HG03196 (cell line): ENCODE measurements at regions not wholly inside any gene's neighbourhood (a gene's known extent, or its start where the extent isn't known, plus 50 kb on each side); places are given as distances from the start of the nearest gene placed in this dataset.

Experiments
- ATAC-seq: cut with Tn5 transposase; IDR thresholded peaks from one replicate; pipeline ENCODE4 v1.9.1; 2021; ENCODE audit not compliant: unreplicated experiment

DNA sequence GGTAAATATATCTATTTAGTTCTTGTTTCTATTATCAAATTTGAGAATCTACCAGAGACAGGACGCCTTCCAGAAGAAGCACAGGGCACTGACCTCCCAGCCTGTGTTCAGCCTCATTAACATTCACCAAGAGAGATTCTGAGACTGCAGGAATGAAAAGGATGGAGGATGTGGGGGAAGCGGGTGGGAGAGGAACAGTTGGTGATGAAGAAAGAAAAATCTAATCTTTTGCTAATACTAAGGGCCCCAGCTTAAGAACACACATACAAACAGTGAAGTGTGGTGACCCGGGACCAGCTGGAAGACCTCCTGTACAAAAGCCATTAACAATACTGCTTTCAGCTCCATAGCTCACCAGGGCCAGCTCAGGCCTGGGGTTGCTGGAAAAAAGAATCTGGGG is 160.5 kb downstream of the NUAK1 start:
- ATAC-seq = no peak

DNA sequence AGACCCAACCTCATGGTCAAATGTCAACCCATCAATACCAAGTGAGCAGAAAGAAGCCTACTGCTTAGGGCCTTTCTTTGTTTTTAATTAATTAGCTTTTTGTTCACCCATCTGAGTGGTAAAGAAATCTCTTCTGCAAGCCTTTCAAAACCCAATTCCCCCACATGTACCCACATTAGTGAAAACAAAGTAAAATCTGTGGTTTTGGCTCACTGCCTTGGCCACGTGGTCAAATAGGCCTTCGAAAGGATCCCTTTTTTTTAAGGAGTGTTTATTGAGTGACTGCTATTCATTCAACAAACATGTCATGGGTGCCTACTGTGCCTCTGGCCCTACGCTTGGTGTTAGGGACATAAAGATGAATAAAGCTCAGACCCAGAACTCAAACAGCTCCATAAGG is 160.1 kb downstream of the NUAK1 start:
- no peak for ATAC-seq

DNA sequence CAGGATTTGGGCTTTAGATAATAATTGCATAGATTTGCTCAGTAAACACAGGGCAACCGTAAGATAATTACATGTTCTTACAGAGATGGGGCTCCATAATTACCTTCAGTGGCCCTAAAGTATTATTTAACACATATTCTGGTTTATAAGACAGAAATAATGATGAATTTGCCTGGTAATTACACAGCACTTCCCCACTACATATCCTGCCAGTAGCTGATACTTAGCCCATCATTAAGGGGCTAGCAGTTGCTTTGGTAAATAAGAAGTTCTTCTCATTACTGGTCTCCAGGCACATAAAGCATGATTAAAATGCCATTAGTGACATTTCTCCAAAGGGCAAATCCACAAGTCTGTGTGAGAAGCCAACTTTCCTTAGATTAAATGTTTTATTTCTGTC is 158.7 kb downstream of the NUAK1 start:
- ATAC-seq = no peak

DNA sequence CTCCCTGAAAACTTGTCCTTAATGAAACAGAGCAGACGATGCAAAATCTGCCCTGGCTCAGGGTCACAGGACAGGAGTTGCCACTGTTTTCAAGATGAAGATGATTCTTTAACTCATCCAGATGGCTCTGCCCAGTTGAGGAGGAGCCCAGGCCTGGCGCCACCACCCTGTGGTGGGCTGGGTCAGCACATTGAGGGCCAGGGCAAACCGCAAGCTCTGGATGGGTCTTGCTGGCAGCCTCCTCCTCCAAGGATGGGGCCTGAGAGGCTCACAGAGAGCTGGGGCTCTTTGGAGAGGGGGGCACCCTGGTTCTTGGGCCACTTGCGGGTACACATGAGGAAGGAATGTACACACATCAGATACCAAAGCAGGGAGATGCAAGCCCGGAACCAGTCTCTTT is 158.2 kb downstream of the NUAK1 start:
- ATAC-seq = no peak

DNA sequence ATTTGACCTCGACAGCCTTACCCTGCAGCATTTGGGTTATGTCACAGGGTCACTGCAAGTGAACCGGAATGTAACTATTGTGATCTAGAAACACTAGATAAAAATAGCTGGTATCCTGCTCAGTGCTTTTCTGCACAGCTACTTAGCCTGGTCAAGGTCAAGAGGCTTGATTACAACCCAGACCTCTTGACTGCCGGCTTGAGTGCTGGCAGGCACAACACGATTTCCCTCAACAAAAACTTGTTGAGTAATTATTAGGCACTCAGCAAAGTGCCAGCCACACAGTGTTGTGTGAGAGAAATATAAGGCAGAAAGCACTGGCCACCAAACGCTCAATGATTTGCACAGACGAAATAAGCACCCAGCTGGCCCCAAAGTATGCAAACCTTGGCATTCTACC is 156.7 kb downstream of the NUAK1 start:
- ATAC-seq = no peak

DNA sequence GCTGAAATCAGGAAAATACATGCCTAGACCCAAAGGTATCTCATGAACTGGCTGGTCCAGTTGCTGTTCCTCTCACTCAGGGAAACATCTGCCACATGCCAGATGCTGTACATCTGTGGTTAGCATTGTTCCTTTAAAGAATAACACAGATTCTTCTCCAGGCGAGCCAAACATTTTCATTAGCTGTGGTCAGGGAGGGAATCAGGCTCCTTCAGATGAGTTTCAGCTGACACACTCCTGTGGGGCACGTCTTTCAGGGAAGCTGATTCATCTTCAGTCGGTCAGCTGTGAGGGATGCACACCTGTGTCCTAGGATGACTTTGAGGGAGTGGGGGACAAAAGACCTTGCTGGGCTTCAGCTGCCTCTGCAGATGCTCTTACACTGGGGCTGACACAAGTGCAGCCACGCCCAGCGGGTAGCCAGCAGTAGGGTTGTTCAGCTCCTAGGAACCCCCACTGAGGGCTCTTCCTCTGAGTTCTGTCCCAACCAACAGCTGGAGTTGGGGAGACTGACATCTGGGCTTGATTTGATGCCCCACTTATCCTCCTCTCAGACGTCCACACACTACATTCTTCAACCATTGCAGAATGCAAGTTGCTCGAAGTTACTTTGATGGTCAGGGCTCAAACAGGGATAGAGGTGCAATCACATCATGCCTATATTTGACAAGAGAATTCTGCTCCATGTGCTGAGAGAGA is 155.0 kb downstream of the NUAK1 start:
- ATAC-seq = no peak

DNA sequence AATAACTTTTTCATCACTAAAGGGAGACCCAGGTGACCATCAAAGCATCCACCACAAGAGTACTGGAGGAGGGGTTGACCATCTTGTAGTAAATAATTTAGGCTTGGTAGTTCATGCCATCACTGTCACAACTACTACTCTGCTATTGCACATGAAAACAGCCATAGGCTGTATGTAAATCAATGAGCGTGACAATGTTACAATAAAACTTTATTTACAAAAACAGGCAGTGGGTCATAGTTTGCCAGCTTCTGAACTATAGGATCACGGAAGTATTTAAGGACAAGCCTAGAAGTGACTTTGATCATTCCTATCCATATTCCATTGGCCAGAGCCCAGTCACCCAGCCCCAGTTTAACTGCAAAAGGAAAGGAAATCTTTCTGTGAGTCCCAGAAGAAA is 153.4 kb downstream of the NUAK1 start:
- no peak for ATAC-seq

DNA sequence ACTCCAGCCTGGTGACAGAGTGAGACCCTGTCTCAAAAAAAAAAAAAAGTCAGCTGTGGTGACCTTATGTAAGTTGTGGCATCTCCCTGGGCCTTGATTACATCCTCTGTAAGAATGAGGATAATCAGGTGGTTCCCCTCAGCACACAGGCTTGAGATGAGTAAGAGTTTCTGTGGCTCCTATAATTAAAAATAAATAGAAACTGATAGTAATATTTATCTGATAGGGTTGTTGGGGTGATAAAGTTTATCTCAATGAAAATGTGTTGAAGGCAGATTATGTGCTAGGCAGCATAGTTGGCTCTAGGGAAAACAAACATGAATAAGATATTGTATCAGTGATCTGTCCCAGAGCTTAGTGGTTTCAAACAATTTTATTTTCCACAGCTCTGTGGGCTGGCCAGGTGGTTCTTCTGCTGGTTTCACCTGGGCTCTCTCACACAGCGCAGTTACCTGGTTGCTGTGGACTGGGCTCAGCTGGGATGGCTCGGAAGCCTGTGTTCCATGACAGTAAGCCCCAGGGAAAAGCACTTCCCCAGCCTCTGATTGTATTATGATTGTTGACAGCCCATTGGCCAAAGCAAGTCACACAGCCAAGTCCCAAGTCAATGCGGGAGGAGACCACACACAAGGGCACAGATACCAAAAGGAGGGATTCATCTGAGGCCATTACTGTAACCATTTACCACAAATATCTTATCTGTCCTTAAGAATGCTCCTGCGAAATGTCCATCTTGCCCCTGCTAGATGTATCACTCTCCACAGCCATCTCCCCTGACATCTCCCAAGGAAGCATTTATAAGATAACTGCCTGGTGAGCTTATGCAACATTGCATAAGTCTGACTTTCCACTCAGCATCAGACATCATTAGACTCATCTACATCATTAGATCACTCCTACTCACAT is 151.7 kb downstream of the NUAK1 start:
- ATAC-seq = no peak

DNA sequence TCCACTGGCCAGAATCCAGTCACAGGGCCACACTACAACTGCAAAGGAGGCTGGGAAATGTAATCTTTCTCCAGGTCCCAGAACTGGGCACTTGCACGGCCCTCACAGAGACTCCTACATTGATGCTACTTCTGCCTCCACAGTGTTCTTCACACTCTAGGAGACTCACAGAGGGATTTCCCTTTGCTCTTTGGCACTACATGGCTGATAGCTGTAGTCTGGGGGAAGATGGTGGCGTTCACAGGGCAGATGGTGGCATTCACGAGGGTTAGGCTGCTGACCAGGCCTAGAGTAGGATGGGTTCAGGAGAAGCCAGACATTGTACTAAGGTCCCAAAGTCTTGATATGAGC is 151.1 kb downstream of the NUAK1 start:
- no peak for ATAC-seq

DNA sequence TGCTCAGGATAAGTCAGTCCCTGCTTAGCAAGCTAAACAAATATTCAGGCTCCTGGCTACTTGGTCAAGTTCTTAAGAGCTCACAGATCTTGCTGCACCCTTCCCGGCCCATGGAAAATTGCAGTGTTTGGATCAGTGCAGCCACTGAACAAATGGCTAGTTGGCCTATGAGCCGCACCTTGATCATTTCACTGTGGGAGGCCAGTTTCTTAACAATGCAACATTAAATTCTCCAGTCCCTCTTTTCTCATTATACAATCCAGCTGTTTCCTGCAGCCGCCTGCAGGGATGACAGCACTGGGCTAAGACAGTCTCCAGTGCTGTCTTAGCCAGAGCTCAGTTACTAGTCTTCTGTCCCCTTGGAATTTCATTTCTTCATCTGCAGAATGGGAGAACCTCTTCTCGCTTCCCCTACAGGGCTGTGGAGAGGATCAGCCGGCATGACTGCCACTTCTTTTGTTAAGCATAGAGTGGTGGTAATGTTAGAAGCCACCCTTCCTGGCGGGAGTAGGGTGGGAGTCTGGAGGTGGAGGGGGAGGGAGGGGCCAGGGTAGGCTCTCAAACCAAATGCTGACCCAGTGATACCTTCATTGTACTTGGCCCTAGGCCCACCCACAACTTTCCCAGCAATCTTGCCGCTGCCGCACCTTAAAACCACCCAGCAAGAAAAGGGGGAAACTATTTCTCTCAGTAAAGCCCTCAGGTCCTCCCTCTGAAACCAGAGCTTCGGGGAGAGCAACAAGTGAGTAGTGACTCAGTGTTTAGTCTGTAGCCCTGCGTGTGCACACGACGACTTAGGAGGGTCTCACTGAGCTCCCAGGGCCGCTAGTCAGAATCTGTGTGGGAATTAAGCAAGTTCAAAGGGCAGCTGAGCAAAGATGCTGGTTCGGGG is 145.7 kb downstream of the NUAK1 start:
- ATAC-seq = no peak

DNA sequence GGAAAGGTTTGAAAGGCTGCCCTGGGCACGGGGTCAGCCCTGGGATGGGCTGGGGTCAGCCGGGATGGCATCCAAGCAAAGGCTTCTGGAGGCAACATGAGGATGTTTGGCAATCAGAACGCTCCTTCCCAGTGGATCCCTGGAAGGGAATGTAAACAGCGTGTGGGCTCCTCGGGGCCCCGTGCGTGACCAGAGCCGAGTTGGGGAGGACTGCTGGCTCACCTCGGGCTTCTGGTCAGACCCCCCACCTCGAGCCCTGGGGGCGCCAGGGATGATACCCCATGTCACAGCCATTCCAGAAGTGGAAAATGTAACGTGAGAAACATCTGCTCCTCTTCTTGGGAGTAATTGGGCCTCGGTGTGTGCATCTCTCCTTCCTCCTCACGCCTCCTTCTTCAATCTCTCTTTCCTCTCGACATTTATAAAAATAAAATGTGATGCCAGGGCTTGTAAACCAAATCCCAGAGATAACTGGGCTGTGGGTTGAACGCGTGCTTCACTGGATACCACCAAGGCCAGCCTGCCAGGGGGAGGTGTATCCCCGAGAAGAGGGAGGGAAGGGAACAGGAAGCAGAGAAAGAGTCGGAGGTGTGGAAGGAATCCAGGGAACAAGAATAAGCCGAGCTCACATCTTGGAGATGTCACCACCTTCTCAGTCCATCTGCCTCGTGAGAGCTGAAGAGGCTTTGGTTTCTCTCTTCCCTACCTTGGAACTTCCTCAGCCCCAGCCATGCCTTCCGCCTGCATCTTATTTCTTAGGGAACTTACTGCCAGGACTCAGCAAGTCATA is 144.8 kb downstream of the NUAK1 start:
- no peak for ATAC-seq

DNA sequence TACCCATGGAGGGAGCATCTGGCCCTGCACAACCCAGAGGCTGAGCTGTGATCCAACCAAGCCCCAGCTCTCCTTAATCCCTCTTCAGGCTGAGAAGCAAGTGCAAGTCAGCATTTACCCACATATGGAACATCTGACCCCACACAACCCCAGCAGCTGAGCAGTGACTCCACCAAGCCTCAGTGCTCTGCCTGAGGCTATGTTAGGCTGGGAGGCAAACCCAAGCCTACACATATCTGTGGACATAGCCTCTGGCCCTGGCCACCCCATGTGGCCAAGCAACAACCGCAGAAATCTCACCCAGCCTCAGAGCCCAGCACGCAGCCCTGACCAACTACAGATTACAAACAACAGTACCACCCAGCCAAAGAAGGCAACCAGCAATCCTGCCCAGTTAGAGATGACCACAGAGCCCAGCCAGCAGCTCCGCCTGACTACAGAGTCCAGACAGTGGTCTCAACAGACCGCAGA is 142.8 kb downstream of the NUAK1 start:
- no peak for ATAC-seq

DNA sequence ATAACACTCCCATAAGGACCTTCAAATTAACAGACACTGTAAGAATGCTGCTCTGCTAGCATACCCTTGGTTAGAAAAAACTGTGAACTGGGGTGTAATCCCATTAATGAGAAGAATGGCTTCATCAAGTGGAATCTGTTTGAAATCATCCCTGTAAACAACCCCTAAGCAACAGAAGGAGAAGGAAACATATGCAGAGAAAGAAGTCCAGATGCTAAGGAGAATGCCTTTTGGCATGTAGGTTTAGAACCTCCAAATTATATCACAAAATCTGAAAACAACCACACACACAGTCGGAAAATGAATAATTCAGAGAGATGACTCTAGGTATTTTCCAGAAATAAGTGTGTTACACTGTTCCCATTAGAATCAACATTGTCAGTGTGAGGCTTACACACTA is 140.2 kb downstream of the NUAK1 start:
- no peak for ATAC-seq

DNA sequence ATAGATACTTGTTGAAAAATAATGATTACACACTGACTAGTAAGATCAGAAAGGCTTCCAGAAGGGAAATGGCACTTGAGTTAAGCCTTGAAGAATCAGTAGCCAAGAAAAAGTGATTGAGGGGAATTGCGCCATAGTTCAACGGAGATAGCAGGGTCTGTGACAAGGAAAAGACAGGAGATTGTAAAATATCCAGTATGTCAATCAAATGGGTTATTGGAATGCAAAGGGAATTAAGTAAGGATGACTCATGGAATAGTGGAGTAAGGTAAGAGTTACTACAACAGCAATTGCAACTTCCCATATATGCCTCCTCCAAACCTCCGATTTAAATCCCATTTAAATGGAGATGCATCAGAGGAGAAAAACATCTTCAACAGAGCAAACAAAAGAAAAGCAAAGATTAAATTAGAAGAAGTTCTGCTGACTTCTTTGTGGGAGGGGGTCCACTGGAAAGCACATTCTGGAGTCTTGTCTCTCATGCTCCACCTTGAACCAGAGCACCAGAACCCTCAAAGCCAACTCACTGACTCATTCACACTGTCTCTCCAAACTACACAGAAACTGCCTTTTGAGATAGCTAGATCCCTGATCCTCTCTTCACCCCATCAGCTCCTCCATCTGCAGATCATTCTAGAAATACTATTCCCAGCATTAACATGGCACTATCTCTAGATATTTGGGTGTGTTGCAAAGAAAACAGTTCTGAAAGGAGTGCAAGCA is 138.2 kb downstream of the NUAK1 start:
- ATAC-seq = no peak

DNA sequence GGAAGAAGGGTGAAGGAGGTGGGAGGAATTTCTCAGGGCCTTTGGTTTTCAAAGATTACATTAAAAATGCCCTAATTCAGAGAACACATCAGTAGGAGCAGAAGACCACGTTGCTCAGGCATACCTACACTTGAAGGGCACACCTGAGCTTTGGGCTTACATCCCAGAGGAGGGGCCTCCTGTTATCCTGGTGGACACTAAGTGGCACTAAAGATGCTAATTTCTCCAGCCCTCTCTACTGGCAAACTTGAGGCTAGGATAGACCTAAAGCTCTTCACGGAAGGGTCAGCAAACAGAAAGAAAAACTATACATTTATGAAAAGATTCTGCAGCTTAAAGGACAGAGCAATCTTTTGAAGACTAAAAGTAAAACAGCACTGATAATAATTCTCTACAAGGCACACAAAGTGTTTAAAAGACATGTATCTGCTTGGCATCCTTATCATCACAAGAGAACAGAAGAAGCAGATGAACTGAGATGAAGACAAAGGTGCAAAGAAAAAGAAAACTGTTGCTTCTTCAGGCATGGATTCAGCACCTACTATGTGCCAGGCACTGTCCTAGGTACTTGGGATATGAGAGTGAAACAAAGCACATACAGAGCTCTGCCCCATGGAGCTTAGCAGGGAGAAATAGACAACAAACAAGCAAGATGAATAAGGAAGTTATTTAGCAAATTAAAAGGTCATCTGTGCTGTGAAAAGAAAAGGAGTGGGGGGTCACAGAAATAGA is 137.5 kb downstream of the NUAK1 start:
- no peak for ATAC-seq

DNA sequence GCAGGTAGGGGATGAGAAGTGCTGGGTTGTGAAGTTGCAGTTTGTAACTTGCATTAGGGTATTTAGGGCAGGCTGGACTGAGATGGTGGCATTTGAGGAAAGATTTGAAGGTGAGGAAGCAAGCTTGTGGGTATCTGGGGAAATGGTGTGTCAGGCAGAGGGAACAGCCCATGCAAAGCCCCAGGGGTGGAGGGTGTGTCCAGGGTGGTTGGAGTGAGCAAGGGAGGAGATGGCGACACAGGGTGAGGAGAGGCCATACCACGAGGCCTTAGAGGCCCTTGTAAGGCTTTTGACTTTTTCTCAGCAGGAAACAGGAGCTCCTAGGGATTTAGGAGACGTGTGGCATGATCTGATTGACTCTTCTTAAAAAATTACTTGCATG is 136.9 kb downstream of the NUAK1 start:
- no peak for ATAC-seq

DNA sequence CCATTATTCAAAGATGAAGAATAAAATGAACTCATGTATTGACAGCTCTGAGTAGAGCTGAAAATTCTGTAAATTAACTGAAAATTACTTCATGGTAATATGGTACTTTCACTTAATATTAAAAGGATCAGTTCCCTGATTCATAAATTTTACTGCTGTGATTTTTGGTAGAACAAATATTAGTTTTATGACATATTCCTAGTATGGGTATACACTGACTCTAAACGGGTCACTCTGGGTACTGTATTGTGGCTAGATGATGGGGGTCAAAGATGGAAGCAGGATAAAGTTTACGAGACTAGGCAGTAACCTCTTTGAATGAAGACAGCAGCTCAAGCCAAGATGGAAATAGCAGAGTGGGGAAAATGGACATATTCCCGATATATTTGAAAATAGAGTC is 135.5 kb downstream of the NUAK1 start:
- ATAC-seq = no peak

DNA sequence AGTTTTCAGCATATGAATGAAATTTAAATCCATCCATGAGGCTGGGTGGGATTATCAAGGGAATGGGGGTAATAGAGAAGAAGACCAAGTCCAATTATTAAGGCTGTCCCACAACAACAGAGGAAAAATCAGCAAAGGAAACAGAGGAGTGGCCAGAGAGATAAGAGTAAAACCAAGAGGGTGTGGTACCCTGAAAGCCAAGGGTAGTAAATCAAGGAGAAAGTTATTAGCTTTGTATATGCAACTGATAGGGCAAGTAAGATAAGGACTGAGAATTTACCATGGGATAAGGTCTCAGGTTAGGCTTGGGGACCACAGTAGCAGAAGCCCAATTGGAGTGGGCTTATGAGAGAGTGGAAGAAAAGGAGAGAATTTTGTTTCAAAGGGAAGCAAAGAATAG is 134.5 kb downstream of the NUAK1 start:
- no peak for ATAC-seq

DNA sequence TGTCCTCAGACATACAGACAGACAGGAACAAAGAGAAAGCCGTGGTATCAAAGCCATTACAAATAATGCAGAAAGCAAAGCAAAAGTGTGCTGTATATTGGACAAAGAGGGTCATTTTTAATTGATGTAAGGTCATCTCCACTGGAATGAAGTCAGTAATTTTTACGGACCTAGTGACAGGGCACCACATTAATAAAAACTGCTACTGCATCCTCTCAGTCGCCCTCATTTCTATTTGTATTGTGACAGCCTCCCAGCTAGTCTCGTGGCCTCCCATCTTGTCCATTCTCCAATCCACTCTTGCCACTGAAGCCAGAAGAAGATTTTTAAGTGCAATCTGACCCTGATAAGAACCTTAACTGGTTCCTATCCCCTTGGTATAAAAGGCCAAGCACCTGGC is 132.4 kb downstream of the NUAK1 start:
- ATAC-seq = no peak
